IMR-90 (cell line): ENCODE measurements at regions not wholly inside any gene's neighbourhood (a gene's known extent, or its start where the extent isn't known, plus 50 kb on each side); places are given as distances from the start of the nearest gene placed in this dataset.

Source experiments
- POLR2A ChIP-seq: IDR thresholded peaks from 2 replicates; pipeline ENCODE4 v1.6.1; 2012; ENCODE audit warnings: mild to moderate bottlenecking, low read depth, low read length
- SMC3 ChIP-seq: fragments of 150-350 bp; IDR thresholded peaks from 2 replicates; pipeline ENCODE4 v1.6.1; 2016; ENCODE audit warnings: low read depth, mild to moderate bottlenecking, antibody characterized with exemption, low read length, moderate library complexity
- TF ChIP-seq, protein P1 (sequence below): fragments of 150-350 bp; IDR thresholded peaks from 2 replicates; pipeline ENCODE4 v1.6.1; 2016; ENCODE audit warnings: low read depth, mild to moderate bottlenecking, low read length, moderate library complexity, borderline replicate concordance
- TF ChIP-seq, protein P2 (sequence below): conservative IDR thresholded peaks from 2 replicates; pipeline ENCODE4 v1.5.1; 2012; ENCODE audit warnings: mild to moderate bottlenecking, low read depth, low read length, improper control_type of control experiment

DNA sequence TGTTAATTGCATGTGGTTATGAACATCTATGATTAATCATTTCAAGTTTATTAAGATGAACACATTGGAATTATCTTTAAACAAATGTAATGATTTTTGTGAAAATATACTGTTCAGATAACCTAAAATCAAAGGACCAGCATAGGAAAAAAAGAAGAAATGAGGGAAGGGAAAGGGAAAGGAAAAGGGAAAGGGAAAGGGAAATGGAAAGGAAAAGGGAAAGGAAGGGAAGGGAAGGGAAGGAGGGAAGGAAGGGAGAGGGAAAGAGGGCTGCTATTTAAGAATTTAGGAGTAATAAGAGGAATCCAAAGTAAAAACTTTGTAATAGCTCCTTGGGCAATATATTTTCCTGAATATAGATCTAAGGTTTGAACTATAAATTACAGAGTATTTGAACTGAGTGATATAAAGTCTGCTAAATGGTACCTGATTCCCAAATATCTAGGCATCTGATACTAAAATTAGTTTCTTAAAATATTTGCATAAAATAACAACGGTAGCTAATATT, 726.3 kb downstream of the EPHA4 start:
- TF ChIP-seq POLR2A (no peak), SMC3 (no peak)
- TF ChIP-seq, protein P1, sequence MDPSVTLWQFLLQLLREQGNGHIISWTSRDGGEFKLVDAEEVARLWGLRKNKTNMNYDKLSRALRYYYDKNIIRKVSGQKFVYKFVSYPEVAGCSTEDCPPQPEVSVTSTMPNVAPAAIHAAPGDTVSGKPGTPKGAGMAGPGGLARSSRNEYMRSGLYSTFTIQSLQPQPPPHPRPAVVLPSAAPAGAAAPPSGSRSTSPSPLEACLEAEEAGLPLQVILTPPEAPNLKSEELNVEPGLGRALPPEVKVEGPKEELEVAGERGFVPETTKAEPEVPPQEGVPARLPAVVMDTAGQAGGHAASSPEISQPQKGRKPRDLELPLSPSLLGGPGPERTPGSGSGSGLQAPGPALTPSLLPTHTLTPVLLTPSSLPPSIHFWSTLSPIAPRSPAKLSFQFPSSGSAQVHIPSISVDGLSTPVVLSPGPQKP, result no peak
- TF ChIP-seq, protein P2, sequence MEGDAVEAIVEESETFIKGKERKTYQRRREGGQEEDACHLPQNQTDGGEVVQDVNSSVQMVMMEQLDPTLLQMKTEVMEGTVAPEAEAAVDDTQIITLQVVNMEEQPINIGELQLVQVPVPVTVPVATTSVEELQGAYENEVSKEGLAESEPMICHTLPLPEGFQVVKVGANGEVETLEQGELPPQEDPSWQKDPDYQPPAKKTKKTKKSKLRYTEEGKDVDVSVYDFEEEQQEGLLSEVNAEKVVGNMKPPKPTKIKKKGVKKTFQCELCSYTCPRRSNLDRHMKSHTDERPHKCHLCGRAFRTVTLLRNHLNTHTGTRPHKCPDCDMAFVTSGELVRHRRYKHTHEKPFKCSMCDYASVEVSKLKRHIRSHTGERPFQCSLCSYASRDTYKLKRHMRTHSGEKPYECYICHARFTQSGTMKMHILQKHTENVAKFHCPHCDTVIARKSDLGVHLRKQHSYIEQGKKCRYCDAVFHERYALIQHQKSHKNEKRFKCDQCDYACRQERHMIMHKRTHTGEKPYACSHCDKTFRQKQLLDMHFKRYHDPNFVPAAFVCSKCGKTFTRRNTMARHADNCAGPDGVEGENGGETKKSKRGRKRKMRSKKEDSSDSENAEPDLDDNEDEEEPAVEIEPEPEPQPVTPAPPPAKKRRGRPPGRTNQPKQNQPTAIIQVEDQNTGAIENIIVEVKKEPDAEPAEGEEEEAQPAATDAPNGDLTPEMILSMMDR, result no peak
